ENCODE measurements at regions not wholly inside any gene's neighbourhood (a gene's known extent, or its start where the extent isn't known, plus 50 kb on each side); places are given as distances from the start of the nearest gene placed in this dataset.
A peak's percentile ranks its signal among the peaks of the same experiment; 100 is the strongest.

DNA sequence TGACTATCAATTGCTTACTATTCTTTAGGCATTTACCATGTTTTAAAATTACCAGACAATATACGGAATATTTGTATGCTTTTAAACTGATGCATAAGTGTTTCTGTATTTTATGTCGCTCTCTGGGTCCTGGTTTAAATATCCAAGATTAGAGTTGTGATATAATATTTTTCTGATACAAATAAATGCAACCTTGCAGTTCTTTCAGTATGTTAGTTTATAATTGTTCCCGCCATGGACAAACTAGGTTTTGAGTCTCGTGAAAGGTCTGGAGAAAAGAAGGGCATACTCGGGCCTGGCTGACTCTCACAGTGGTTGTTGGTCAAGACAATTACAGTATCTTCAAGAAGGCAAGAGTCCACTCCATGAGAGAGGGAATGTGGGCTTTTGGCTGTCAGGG, 72.6 kb upstream of the AJAP1 start:
- H3K27ac Mint-ChIP-seq, result no peak overlapping the region
- peaks cover 56% of the 10 kb centered on the region for H3K27me3 Mint-ChIP-seq (ENCODE audit: low read depth)
- H3K9me3 Mint-ChIP-seq, result no peaks in the 10 kb centered on the region
- H3K4me1 Mint-ChIP-seq (ENCODE audit: low read depth), result no peaks in the 10 kb centered on the region
- H3K4me3 Mint-ChIP-seq, result no peak overlapping the region
- no peaks in the 10 kb centered on the region for H3K36me3 Mint-ChIP-seq (ENCODE audit: insufficient read depth in 2 of 2)
- DNase-seq (no peak), ATAC-seq (replicated peaks in 1 of 2) (no peak)

GRCh38 chr1:4584449-4584848, 70.0 kb upstream of the AJAP1 start:
- H3K27me3 Mint-ChIP-seq (ENCODE audit: low read depth), result peaks cover 48% of the 10 kb centered on the region
- no peaks in the 10 kb centered on the region for H3K9me3 Mint-ChIP-seq

GRCh38 chr1:4585216-4585615, 69.2 kb upstream of the AJAP1 start:
- no peaks in the 10 kb centered on the region for H3K36me3 Mint-ChIP-seq (ENCODE audit: insufficient read depth in 2 of 2)
- peaks cover 40% of the 10 kb centered on the region for H3K27me3 Mint-ChIP-seq (ENCODE audit: low read depth)
- DNase-seq (peak; percentile 43 to 55), ATAC-seq (replicated peaks in 1 of 2) (peak in 1 of 2 donors; percentile 34)
- H3K27ac Mint-ChIP-seq, result no peak overlapping the region
- H3K4me3 Mint-ChIP-seq, result no peak overlapping the region
- H3K4me1 Mint-ChIP-seq (ENCODE audit: low read depth), result no peaks in the 10 kb centered on the region
- H3K9me3 Mint-ChIP-seq, result no peaks in the 10 kb centered on the region

More at GRCh38 chr1:4584449-4584848, 70.0 kb upstream of the AJAP1 start:
- Mint-ChIP-seq H3K4me3 (no peak overlapping the region), H3K4me1 (ENCODE audit: low read depth) (no peaks in the 10 kb centered on the region), H3K27ac (no peak overlapping the region), H3K36me3 (ENCODE audit: insufficient read depth in 2 of 2) (no peaks in the 10 kb centered on the region)
- no peak for ATAC-seq (replicated peaks in 1 of 2)
- no peak for DNase-seq

DNA sequence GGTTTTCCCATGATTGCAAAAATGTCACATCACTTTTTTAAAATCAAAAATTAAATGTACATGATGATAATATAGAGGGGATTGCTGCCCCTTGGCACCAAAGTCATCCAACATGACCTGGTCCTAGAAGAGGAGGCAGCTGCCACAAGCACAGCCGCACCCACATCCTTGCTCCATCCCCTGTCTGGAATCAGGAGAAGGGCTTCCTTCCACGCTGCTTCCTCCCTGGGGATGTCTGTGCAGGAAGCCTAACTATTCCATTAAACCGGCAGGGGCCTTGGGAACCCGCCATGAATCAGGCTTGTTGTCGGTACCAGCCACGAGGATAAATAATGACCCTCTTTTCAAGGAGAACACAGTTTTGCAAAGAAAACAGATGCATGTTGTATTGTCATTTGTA, 68.7 kb upstream of the AJAP1 start:
- DNase-seq (no peak), ATAC-seq (replicated peaks in 1 of 2) (no peak)
- no peaks in the 10 kb centered on the region for H3K4me1 Mint-ChIP-seq (ENCODE audit: low read depth)
- no peaks in the 10 kb centered on the region for H3K9me3 Mint-ChIP-seq
- no peaks in the 10 kb centered on the region for H3K36me3 Mint-ChIP-seq (ENCODE audit: insufficient read depth in 2 of 2)
- no peak overlapping the region for H3K4me3 Mint-ChIP-seq
- peaks cover 40% of the 10 kb centered on the region for H3K27me3 Mint-ChIP-seq (ENCODE audit: low read depth)
- H3K27ac Mint-ChIP-seq, result no peak overlapping the region

GRCh38 chr1:4586611-4587160, 67.7 kb upstream of the AJAP1 start:
- peaks cover 40% of the 10 kb centered on the region for H3K27me3 Mint-ChIP-seq (ENCODE audit: low read depth)
- no peak for DNase-seq
- H3K4me1 Mint-ChIP-seq (ENCODE audit: low read depth), result no peaks in the 10 kb centered on the region
- H3K9me3 Mint-ChIP-seq, result no peaks in the 10 kb centered on the region
- H3K36me3 Mint-ChIP-seq (ENCODE audit: insufficient read depth in 2 of 2), result no peaks in the 10 kb centered on the region
- H3K4me3 Mint-ChIP-seq, result no peak overlapping the region
- ATAC-seq (replicated peaks in 1 of 2), result no peak
- H3K27ac Mint-ChIP-seq, result no peak overlapping the region

DNA sequence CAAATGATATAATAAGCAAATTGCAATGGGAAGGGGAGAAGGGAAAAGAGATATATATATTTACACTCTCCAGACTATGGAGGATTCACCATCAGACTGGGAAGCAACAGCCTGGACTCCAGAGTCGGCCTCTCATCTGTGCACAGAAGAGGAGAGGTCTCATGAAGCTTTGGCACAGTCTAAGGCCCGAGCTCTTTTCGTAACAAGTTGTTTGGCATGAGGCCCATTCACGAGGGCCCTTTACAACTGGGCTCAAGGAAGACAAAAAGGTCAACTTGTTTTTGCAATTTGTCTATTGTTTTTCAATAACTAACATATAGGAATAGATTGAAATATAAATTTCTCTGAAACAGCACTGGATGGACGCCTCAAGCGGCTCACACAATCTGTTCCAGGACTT, 66.7 kb upstream of the AJAP1 start:
- H3K27ac Mint-ChIP-seq, result no peak overlapping the region
- no peaks in the 10 kb centered on the region for H3K36me3 Mint-ChIP-seq (ENCODE audit: insufficient read depth in 2 of 2)
- DNase-seq, result no peak
- H3K4me3 Mint-ChIP-seq, result no peak overlapping the region
- no peaks in the 10 kb centered on the region for H3K4me1 Mint-ChIP-seq (ENCODE audit: low read depth)
- no peak for ATAC-seq (replicated peaks in 1 of 2)
- H3K9me3 Mint-ChIP-seq, result no peaks in the 10 kb centered on the region
- peaks cover 40% of the 10 kb centered on the region for H3K27me3 Mint-ChIP-seq (ENCODE audit: low read depth)

DNA sequence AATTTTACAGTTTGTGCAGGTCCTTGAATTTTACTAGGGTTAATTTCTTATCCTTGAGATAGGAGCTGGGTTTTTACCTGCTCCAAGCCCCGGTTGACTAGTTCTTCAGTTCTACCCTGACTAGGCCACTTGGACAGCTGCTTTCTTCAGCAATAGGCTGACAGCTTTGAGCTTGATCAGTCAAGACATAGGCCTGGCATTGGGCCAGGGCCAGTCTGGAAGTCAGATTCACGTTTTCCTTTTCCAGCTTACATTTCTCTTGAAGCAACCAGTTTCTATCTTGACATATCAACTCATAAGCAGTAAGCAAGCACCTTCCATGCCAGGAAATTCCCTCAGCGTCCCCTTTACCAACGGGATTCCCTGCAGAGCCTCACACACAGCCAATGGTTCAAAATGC, 63.7 kb upstream of the AJAP1 start:
- Mint-ChIP-seq H3K36me3 (ENCODE audit: insufficient read depth in 2 of 2) (no peaks in the 10 kb centered on the region), H3K4me1 (ENCODE audit: low read depth) (no peaks in the 10 kb centered on the region), H3K4me3 (no peak overlapping the region), H3K9me3 (no peaks in the 10 kb centered on the region), H3K27ac (no peak overlapping the region), H3K27me3 (ENCODE audit: low read depth) (peaks cover 16% of the 10 kb centered on the region)
- DNase-seq (no peak), ATAC-seq (replicated peaks in 1 of 2) (no peak)

DNA sequence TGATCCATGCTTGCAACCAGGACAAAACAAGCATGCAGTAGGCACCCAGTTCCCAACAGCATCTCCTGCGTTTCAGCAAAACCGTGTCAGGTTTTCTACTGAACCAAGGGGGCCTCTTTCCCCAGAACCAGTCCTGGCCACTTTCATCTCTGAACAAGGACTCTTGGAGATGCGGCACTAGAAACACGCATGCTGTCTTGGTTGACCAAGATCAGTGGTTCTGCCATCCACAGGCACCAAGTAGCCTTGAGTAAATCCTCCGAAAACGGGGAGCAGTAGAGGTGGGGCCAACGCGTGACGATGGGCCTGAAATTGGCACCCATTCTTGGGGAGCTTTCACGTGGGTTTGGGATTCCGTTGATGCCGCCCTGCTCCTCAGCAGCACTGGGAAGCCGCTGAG, 62.5 kb upstream of the AJAP1 start:
- no peak overlapping the region for H3K4me3 Mint-ChIP-seq
- no peaks in the 10 kb centered on the region for H3K9me3 Mint-ChIP-seq
- peaks cover 4% of the 10 kb centered on the region for H3K27me3 Mint-ChIP-seq (ENCODE audit: low read depth)
- DNase-seq, result no peak
- H3K27ac Mint-ChIP-seq, result no peak overlapping the region
- no peaks in the 10 kb centered on the region for H3K4me1 Mint-ChIP-seq (ENCODE audit: low read depth)
- no peaks in the 10 kb centered on the region for H3K36me3 Mint-ChIP-seq (ENCODE audit: insufficient read depth in 2 of 2)
- no peak for ATAC-seq (replicated peaks in 1 of 2)

DNA sequence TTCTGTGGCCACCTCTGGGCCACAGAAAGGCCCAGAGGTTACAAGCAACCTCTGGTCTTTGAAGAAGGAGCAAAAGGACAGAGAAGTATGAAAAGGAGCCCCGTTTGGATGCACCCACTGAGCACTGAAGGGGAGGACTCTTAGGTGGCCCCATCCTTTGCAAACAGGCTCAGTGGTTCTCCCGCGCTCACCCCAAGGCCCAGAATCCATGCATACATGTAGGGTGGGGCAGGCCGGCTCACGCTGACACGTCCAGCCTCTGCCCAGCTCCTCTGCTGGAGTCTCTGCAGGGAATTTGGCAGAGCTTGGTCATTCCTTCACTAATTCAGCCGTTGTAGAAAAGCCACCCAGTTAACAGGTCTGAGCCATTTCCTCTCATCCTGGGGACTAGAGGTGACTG, 61.3 kb upstream of the AJAP1 start:
- H3K36me3 Mint-ChIP-seq (ENCODE audit: insufficient read depth in 2 of 2), result no peaks in the 10 kb centered on the region
- H3K27ac Mint-ChIP-seq, result no peak overlapping the region
- H3K9me3 Mint-ChIP-seq, result no peaks in the 10 kb centered on the region
- no peak overlapping the region for H3K4me3 Mint-ChIP-seq
- no peaks in the 10 kb centered on the region for H3K27me3 Mint-ChIP-seq (ENCODE audit: low read depth)
- H3K4me1 Mint-ChIP-seq (ENCODE audit: low read depth), result no peaks in the 10 kb centered on the region
- DNase-seq (no peak), ATAC-seq (replicated peaks in 1 of 2) (no peak)

DNA sequence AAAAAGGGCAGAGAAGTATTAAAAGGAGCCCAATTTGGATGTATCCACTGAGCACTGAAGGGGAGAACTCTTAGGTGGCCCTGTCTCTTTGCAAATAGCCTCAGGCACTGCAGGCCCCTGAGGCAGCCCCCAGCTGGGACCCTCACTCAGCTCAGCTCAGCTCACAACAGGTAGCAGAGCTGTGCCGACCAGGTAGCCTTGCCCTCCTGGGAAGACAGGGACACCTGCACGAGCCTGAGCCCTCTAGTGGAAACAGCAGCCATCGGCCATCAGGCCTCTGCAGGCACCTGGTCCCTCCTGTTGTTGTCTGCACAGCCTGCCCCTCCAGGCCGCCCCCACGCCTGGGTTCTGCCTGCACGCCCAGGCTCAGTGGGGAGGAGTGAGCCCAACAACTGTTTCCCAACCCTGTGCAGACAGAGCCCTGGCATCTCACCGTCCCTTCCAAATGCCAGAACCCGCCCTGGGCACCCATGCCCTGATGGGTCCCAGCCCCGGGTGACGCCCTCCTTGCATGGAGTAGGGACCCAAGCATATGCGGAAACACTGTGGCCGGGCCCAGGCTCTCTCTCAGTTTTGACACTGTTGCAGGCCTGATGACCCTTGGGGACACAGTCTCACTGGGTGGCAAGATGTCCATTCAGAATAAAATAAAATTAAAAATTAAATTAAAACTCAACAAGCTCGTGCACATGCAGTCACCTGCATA, 60.0 kb upstream of the AJAP1 start:
- Mint-ChIP-seq H3K4me3 (no peak overlapping the region), H3K27ac (no peak overlapping the region), H3K9me3 (no peaks in the 10 kb centered on the region), H3K4me1 (ENCODE audit: low read depth) (no peaks in the 10 kb centered on the region), H3K27me3 (ENCODE audit: low read depth) (no peaks in the 10 kb centered on the region), H3K36me3 (ENCODE audit: insufficient read depth in 2 of 2) (no peaks in the 10 kb centered on the region)
- DNase-seq, result no peak
- no peak for ATAC-seq (replicated peaks in 1 of 2)

GRCh38 chr1:4595341-4596225, 58.8 kb upstream of the AJAP1 start:
- no peak overlapping the region for H3K27ac Mint-ChIP-seq
- no peak overlapping the region for H3K4me3 Mint-ChIP-seq
- no peaks in the 10 kb centered on the region for H3K4me1 Mint-ChIP-seq (ENCODE audit: low read depth)
- no peak for ATAC-seq (replicated peaks in 1 of 2)
- no peak for DNase-seq
- no peaks in the 10 kb centered on the region for H3K27me3 Mint-ChIP-seq (ENCODE audit: low read depth)
- H3K36me3 Mint-ChIP-seq (ENCODE audit: insufficient read depth in 2 of 2), result no peaks in the 10 kb centered on the region
- H3K9me3 Mint-ChIP-seq, result no peaks in the 10 kb centered on the region

DNA sequence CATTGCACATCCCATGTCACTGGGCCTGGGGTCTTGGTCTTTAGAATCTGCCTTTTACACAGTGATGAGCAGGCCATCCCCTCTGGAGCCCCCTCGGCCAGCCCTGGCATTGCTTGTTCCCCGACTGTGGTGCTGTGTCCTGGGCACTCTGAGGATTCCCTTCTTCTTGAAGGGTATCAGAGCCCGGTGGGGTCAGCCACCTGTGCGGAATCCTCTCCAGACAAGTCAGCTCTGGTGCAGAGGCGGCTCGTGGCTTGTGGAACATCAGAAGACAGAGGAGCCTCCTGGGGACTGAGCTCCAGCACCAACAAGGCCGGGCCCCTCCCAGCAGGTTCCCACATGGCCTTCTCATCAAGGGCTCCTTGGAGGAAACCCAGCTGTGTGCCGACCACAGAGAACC, 57.9 kb upstream of the AJAP1 start:
- no peak overlapping the region for H3K27ac Mint-ChIP-seq
- H3K4me3 Mint-ChIP-seq, result no peak overlapping the region
- ATAC-seq (replicated peaks in 1 of 2), result no peak
- no peaks in the 10 kb centered on the region for H3K9me3 Mint-ChIP-seq
- DNase-seq, result no peak
- peaks cover 4% of the 10 kb centered on the region for H3K27me3 Mint-ChIP-seq (ENCODE audit: low read depth)
- H3K36me3 Mint-ChIP-seq (ENCODE audit: insufficient read depth in 2 of 2), result no peaks in the 10 kb centered on the region
- no peaks in the 10 kb centered on the region for H3K4me1 Mint-ChIP-seq (ENCODE audit: low read depth)

DNA sequence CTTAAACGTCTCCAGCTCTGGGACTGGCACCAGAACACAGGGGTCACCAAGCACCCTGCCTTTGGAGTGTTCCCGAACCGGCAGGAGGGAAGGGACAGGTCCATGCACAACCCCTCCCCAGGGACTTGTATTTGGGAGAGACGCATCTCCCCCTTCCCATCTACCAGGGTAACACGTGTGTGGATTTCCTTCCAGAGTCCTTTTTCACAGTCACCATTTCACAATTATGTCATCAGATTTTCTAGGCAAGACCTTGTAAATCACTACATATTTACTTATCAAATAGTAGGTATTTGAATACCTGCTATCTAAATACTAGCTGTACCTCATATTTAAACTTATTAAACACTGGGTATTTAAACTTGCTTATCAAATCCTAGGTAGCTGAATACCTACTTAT, 57.4 kb upstream of the AJAP1 start:
- Mint-ChIP-seq H3K27me3 (ENCODE audit: low read depth) (peaks cover 9% of the 10 kb centered on the region), H3K9me3 (no peaks in the 10 kb centered on the region), H3K27ac (no peak overlapping the region), H3K4me1 (ENCODE audit: low read depth) (no peaks in the 10 kb centered on the region), H3K4me3 (no peak overlapping the region), H3K36me3 (ENCODE audit: insufficient read depth in 2 of 2) (no peaks in the 10 kb centered on the region)
- ATAC-seq (replicated peaks in 1 of 2) (no peak), DNase-seq (no peak)

Measured in activated T-cell treated with anti-CD3 and anti-CD28 coated beads, Interleukin-2, amount 50 U/mL, for 72 hours (primary cell).